Midbrain (tissue), 1 donor: ENCODE measurements at regions not wholly inside any gene's neighbourhood (a gene's known extent, or its start where the extent isn't known, plus 50 kb on each side); places are given as distances from the start of the nearest gene placed in this dataset.

Experiments used
- DNase-seq: peaks from one replicate; lab custom pipeline; 2025; lab: John Stamatoyannopoulos, UW

- DNase-seq = no peak
These were observed 226.7 kb upstream of the MYOCD start for GRCh38 chr17:12438813-12439586.

- DNase-seq = no peak
These were observed 220.4 kb upstream of the MYOCD start for GRCh38 chr17:12445331-12445730.

GRCh38 chr17:12457493-12457892 is 208.2 kb upstream of the MYOCD start:
- no peak for DNase-seq

- no peak for DNase-seq
These were observed 206.0 kb upstream of the MYOCD start for GRCh38 chr17:12459736-12460135.

- no peak for DNase-seq
These were observed 202.6 kb upstream of the MYOCD start for GRCh38 chr17:12463102-12463501.

- no peak for DNase-seq
These were observed 193.2 kb upstream of the MYOCD start for GRCh38 chr17:12472252-12473173.

- DNase-seq = no peak
These were observed 187.4 kb upstream of the MYOCD start for GRCh38 chr17:12478311-12478710.

- DNase-seq = no peak
These were observed 180.3 kb upstream of the MYOCD start for GRCh38 chr17:12485361-12485906.

GRCh38 chr17:12489325-12489724 is 176.4 kb upstream of the MYOCD start:
- DNase-seq = no peak

- DNase-seq = no peak
These were observed 173.2 kb upstream of the MYOCD start for GRCh38 chr17:12492450-12492849.

GRCh38 chr17:12505866-12506265 is 159.8 kb upstream of the MYOCD start:
- no peak for DNase-seq

GRCh38 chr17:12507026-12507595 is 158.6 kb upstream of the MYOCD start:
- DNase-seq = no peak

GRCh38 chr17:12509801-12510200 is 155.9 kb upstream of the MYOCD start:
- DNase-seq = no peak

GRCh38 chr17:12510535-12510934 is 155.2 kb upstream of the MYOCD start:
- no peak for DNase-seq

GRCh38 chr17:12512694-12513355 is 152.9 kb upstream of the MYOCD start:
- DNase-seq = no peak

- no peak for DNase-seq
These were observed 151.1 kb upstream of the MYOCD start for GRCh38 chr17:12514596-12514995.

GRCh38 chr17:12519956-12520594 is 145.6 kb upstream of the MYOCD start:
- no peak for DNase-seq

GRCh38 chr17:12521416-12521815 is 144.3 kb upstream of the MYOCD start:
- DNase-seq = no peak

- DNase-seq = no peak
These were observed 143.4 kb upstream of the MYOCD start for GRCh38 chr17:12522336-12522735.

GRCh38 chr17:12522743-12523183 is 142.9 kb upstream of the MYOCD start:
- DNase-seq = no peak

GRCh38 chr17:12523244-12523643 is 142.4 kb upstream of the MYOCD start:
- DNase-seq = no peak
